ENCODE measurements at regions not wholly inside any gene's neighbourhood (a gene's known extent, or its start where the extent isn't known, plus 50 kb on each side); places are given as distances from the start of the nearest gene placed in this dataset.

DNA sequence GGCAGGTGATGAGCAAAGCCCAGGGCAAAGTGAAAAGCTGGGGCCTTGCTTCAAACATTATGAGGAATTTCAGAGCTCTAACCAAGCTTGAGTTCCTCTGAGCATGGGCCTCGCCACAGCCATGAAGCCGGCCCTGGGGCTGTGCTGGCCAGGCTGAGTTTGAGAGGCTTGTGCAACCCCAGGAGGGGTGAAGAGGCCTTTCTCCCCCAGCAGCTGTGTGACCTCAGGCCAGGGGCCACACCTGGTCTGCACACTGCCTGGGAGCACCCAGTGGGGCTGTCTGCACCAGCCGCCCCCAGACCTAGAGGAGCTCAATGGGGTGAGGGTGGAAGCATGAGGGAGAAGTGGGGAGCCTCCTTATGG lies 204.9 kb upstream of the C14orf180 start:
- Histone ChIP-seq H3K4me3 (ENCODE audit: low read depth, low read length) (no peak overlapping the region), H3K9ac (ENCODE audit: low read depth, low read length) (no peak overlapping the region), H3K36me3 (ENCODE audit: control insufficient read depth, insufficient read depth, low read length) (no peaks in the 10 kb centered on the region), H3K4me1 (ENCODE audit: control insufficient read depth, insufficient read depth, low read length) (no peaks in the 10 kb centered on the region), H3K9me3 (ENCODE audit: control insufficient read depth, insufficient read depth, low read length) (no peaks in the 10 kb centered on the region), H3K27me3 (ENCODE audit: control insufficient read depth, insufficient read depth, low read length) (no peaks in the 10 kb centered on the region)

DNA sequence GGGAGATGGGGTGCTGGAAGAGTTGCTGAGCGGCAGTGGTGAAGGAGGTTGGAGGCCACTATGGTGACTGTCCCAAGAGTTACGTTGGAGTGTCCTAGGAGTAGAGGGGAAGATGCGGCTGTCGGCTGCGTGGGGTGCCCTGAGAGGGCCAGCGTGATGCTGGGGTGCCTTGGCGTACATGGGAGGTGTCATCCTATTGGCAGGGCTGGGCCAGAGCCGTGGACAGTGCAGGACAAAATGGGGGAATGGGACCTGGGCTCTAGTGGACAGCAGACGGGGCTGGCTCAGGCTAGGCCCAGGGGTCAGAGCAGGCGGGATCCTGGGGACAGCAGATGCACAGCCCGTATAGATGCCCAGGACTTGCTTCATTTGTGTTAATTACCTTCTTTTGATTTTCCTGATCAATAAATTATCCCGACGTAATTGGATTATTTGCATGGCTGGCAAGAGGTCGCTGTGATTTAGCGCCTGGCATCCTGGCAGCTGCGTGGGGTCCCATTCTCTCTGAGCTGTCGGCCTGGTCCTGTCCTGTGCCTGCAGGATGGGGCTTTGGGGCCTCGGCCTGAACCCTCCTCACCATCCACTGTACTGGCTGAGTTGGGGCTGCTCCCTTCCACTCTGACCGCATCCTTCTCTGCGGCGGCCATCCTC lies 203.9 kb upstream of the C14orf180 start:
- no peaks in the 10 kb centered on the region for H3K9me3 ChIP-seq (ENCODE audit: control insufficient read depth, insufficient read depth, low read length)
- H3K4me3 ChIP-seq (ENCODE audit: low read depth, low read length): no peak overlapping the region
- H3K27me3 ChIP-seq (ENCODE audit: control insufficient read depth, insufficient read depth, low read length): no peaks in the 10 kb centered on the region
- no peaks in the 10 kb centered on the region for H3K4me1 ChIP-seq (ENCODE audit: control insufficient read depth, insufficient read depth, low read length)
- H3K9ac ChIP-seq (ENCODE audit: low read depth, low read length): no peak overlapping the region
- no peaks in the 10 kb centered on the region for H3K36me3 ChIP-seq (ENCODE audit: control insufficient read depth, insufficient read depth, low read length)

GRCh38 chr14:104376202-104377140 lies 203.1 kb upstream of the C14orf180 start:
- Histone ChIP-seq H3K4me1 (ENCODE audit: control insufficient read depth, insufficient read depth, low read length) (no peaks in the 10 kb centered on the region), H3K36me3 (ENCODE audit: control insufficient read depth, insufficient read depth, low read length) (no peaks in the 10 kb centered on the region), H3K27me3 (ENCODE audit: control insufficient read depth, insufficient read depth, low read length) (no peaks in the 10 kb centered on the region), H3K9ac (ENCODE audit: low read depth, low read length) (no peak overlapping the region), H3K9me3 (ENCODE audit: control insufficient read depth, insufficient read depth, low read length) (no peaks in the 10 kb centered on the region), H3K4me3 (ENCODE audit: low read depth, low read length) (no peak overlapping the region)

- H3K9ac ChIP-seq (ENCODE audit: low read depth, low read length): no peak overlapping the region
- H3K36me3 ChIP-seq (ENCODE audit: control insufficient read depth, insufficient read depth, low read length): no peaks in the 10 kb centered on the region
- H3K9me3 ChIP-seq (ENCODE audit: control insufficient read depth, insufficient read depth, low read length): no peaks in the 10 kb centered on the region
- H3K27me3 ChIP-seq (ENCODE audit: control insufficient read depth, insufficient read depth, low read length): no peaks in the 10 kb centered on the region
- H3K4me3 ChIP-seq (ENCODE audit: low read depth, low read length): no peak overlapping the region
- no peaks in the 10 kb centered on the region for H3K4me1 ChIP-seq (ENCODE audit: control insufficient read depth, insufficient read depth, low read length)
Observed at GRCh38 chr14:104377256-104377655, 202.3 kb upstream of the C14orf180 start.

DNA sequence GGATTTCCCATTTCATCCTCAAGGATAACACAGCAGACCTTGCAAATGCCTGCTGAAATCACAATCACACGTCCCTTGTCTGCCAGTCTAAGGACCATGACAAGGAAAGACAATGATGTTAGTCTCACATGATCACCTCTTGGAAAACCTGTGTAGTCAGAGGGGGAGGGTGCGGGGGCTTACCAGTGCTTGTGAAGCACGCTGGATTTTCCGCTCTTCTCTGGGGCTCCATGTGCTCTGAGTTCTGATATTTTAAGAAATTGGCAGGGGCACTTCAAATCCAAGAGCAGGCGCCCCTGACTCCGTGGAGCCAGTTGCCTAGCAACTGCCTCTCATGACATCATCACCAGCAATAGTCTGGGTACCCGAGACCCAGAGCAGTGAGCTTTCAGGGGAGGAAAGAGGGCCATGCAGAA lies 200.9 kb upstream of the C14orf180 start:
- no peaks in the 10 kb centered on the region for H3K4me1 ChIP-seq (ENCODE audit: control insufficient read depth, insufficient read depth, low read length)
- H3K36me3 ChIP-seq (ENCODE audit: control insufficient read depth, insufficient read depth, low read length): no peaks in the 10 kb centered on the region
- H3K9ac ChIP-seq (ENCODE audit: low read depth, low read length): no peak overlapping the region
- no peaks in the 10 kb centered on the region for H3K9me3 ChIP-seq (ENCODE audit: control insufficient read depth, insufficient read depth, low read length)
- H3K4me3 ChIP-seq (ENCODE audit: low read depth, low read length): no peak overlapping the region
- H3K27me3 ChIP-seq (ENCODE audit: control insufficient read depth, insufficient read depth, low read length): no peaks in the 10 kb centered on the region

GRCh38 chr14:104382361-104383087 lies 197.0 kb upstream of the C14orf180 start:
- H3K27me3 ChIP-seq (ENCODE audit: control insufficient read depth, insufficient read depth, low read length): no peaks in the 10 kb centered on the region
- H3K9ac ChIP-seq (ENCODE audit: low read depth, low read length): no peak overlapping the region
- no peaks in the 10 kb centered on the region for H3K36me3 ChIP-seq (ENCODE audit: control insufficient read depth, insufficient read depth, low read length)
- no peak overlapping the region for H3K4me3 ChIP-seq (ENCODE audit: low read depth, low read length)
- no peaks in the 10 kb centered on the region for H3K9me3 ChIP-seq (ENCODE audit: control insufficient read depth, insufficient read depth, low read length)
- H3K4me1 ChIP-seq (ENCODE audit: control insufficient read depth, insufficient read depth, low read length): no peaks in the 10 kb centered on the region

DNA sequence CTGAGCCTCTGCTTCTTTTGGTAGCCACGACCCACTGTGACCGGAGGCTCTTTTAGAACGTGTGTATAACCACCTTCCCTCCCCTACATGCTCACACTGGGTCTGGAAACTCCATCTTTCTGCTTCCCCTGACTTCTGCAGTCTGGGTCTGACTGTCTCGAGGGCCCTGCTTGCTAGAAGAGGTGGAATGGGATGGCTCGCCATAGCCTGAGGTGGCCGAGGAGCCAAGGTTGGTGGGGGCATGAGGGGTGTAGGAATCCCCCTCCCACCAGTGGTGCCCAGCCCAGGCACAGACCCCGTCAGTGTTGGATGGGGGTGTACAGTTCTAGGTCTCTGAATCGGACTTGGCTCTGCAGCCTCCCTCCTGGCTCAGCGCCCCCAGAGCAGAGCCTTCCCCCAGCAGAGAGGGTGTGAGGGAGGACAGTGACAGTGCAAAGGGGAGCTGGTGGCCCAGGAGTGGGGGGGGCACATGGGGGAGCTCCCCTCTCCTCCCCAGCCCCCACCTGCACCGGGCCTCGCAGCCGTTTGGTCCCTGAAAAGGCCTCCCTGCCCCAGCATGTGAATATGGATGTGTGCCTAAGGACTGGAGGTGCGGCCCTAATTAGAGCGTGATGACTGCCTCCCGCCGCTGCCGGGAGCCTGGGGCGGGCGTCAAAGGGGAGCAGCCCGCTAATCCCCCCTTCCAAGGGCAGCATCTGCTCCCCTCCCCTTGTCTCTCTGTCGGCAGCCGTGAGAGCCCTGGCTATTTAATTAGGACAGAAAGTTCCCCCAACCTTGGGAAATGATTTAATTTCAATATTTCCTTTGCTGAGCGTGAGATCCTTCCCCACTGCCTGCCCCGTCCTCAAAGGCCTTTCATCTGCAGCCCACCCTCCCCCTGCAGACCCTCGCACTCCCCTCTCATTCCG lies 196.2 kb upstream of the C14orf180 start:
- Histone ChIP-seq H3K4me3 (ENCODE audit: low read depth, low read length) (no peak overlapping the region), H3K9ac (ENCODE audit: low read depth, low read length) (no peak overlapping the region), H3K4me1 (ENCODE audit: control insufficient read depth, insufficient read depth, low read length) (no peaks in the 10 kb centered on the region), H3K27me3 (ENCODE audit: control insufficient read depth, insufficient read depth, low read length) (no peaks in the 10 kb centered on the region), H3K9me3 (ENCODE audit: control insufficient read depth, insufficient read depth, low read length) (no peaks in the 10 kb centered on the region), H3K36me3 (ENCODE audit: control insufficient read depth, insufficient read depth, low read length) (no peaks in the 10 kb centered on the region)

- Histone ChIP-seq H3K27me3 (ENCODE audit: control insufficient read depth, insufficient read depth, low read length) (no peaks in the 10 kb centered on the region), H3K4me3 (ENCODE audit: low read depth, low read length) (no peak overlapping the region), H3K4me1 (ENCODE audit: control insufficient read depth, insufficient read depth, low read length) (no peaks in the 10 kb centered on the region), H3K9me3 (ENCODE audit: control insufficient read depth, insufficient read depth, low read length) (no peaks in the 10 kb centered on the region), H3K36me3 (ENCODE audit: control insufficient read depth, insufficient read depth, low read length) (no peaks in the 10 kb centered on the region), H3K9ac (ENCODE audit: low read depth, low read length) (no peak overlapping the region)
Observed at GRCh38 chr14:104383996-104384775, 195.4 kb upstream of the C14orf180 start.

GRCh38 chr14:104384776-104385071 lies 194.8 kb upstream of the C14orf180 start:
- H3K36me3 ChIP-seq (ENCODE audit: control insufficient read depth, insufficient read depth, low read length): no peaks in the 10 kb centered on the region
- no peaks in the 10 kb centered on the region for H3K4me1 ChIP-seq (ENCODE audit: control insufficient read depth, insufficient read depth, low read length)
- H3K27me3 ChIP-seq (ENCODE audit: control insufficient read depth, insufficient read depth, low read length): no peaks in the 10 kb centered on the region
- H3K9ac ChIP-seq (ENCODE audit: low read depth, low read length): no peak overlapping the region
- H3K9me3 ChIP-seq (ENCODE audit: control insufficient read depth, insufficient read depth, low read length): no peaks in the 10 kb centered on the region
- H3K4me3 ChIP-seq (ENCODE audit: low read depth, low read length): no peak overlapping the region

- H3K4me3 ChIP-seq (ENCODE audit: low read depth, low read length): no peak overlapping the region
- H3K36me3 ChIP-seq (ENCODE audit: control insufficient read depth, insufficient read depth, low read length): no peaks in the 10 kb centered on the region
- H3K9ac ChIP-seq (ENCODE audit: low read depth, low read length): no peak overlapping the region
- no peaks in the 10 kb centered on the region for H3K9me3 ChIP-seq (ENCODE audit: control insufficient read depth, insufficient read depth, low read length)
- H3K27me3 ChIP-seq (ENCODE audit: control insufficient read depth, insufficient read depth, low read length): no peaks in the 10 kb centered on the region
- H3K4me1 ChIP-seq (ENCODE audit: control insufficient read depth, insufficient read depth, low read length): no peaks in the 10 kb centered on the region
Observed at GRCh38 chr14:104385111-104385510, 194.5 kb upstream of the C14orf180 start.

Data from iPS-15b (cell line).